OCI-LY7 (cell line): ENCODE measurements at regions not wholly inside any gene's neighbourhood (a gene's known extent, or its start where the extent isn't known, plus 50 kb on each side); places are given as distances from the start of the nearest gene placed in this dataset.
"Not testable (repeated sequence)": the region's sequence is repeated elsewhere in the genome, so short reads cannot be mapped to it uniquely, and the experiment has no call there.

Source experiments
- BruUV-seq: library from RNA; stranded (reverse); fragments of 400-500 nt; replicated peaks from 2 replicates; lab custom pipeline; 2021; lab: Mats Ljungman, UMichigan
- CTCF ChIA-PET: fragments of 300-600 bp; sonication (Branson Sonifier 250); formaldehyde crosslinking; loops from one replicate; lab custom pipeline; 2022; ENCODE audit warnings: antibody characterized with exemption; ENCODE audit not compliant: unreplicated experiment; lab: Charles Lee
- POLR2A ChIA-PET: fragments of 300-600 bp; sonication (Branson Sonifier 250); formaldehyde crosslinking; loops from one replicate; lab custom pipeline; 2022; ENCODE audit warnings: antibody characterized with exemption; lab: Charles Lee
- DNase-seq: peaks from one replicate; pipeline ENCODE4 v3.0.0-alpha.2; 2015; ENCODE audit warnings: low spot score
- H2AFZ ChIP-seq: fragments of 200-600 bp; sonication (generic), shearing (Covaris generic); 2 replicates; pipeline ENCODE4 v1.6.1; 2014; ENCODE audit warnings: mild to moderate bottlenecking, antibody characterized with exemption, low read length, moderate library complexity
- H3K27ac ChIP-seq: fragments of 200-600 bp; sonication (generic); 2 replicates; pipeline ENCODE4 v1.5.1; 2014; ENCODE audit warnings: mixed run types, low read depth, mild to moderate bottlenecking, moderate library complexity, low read length, inconsistent platforms; ENCODE audit not compliant: poor library complexity, severe bottlenecking
- H3K36me3 ChIP-seq: fragments of 200-600 bp; sonication (generic); 2 replicates; pipeline ENCODE4 v1.6.1; 2014; ENCODE audit warnings: mild to moderate bottlenecking, antibody characterized with exemption, low read length, moderate library complexity, mixed read lengths; ENCODE audit not compliant: insufficient read depth
- H3K4me1 ChIP-seq: fragments of 200-600 bp; sonication (generic); 2 replicates; pipeline ENCODE4 v1.5.1; 2014; ENCODE audit warnings: mild to moderate bottlenecking, low read length; ENCODE audit not compliant: insufficient read depth, poor library complexity, severe bottlenecking
- H3K4me2 ChIP-seq: fragments of 200-600 bp; sonication (generic); 2 replicates; pipeline ENCODE4 v1.6.1; 2014; ENCODE audit warnings: mild to moderate bottlenecking, low read length
- H3K4me3 ChIP-seq: fragments of 200-600 bp; sonication (generic); 2 replicates; pipeline ENCODE4 v1.5.1; 2014; ENCODE audit warnings: mild to moderate bottlenecking, low read depth, low read length; ENCODE audit not compliant: poor library complexity, severe bottlenecking
- H3K79me2 ChIP-seq: fragments of 200-600 bp; sonication (generic); 2 replicates; pipeline ENCODE4 v1.6.1; 2016; ENCODE audit warnings: low read depth, mild to moderate bottlenecking, low read length, moderate library complexity, mixed read lengths; ENCODE audit not compliant: insufficient read depth
- H3K9me2 ChIP-seq: fragments of 200-600 bp; sonication (generic); 2 replicates; pipeline ENCODE4 v1.6.1; 2016; ENCODE audit warnings: mild to moderate bottlenecking, low read length, mixed read lengths; ENCODE audit not compliant: insufficient read depth
- H3K9me3 ChIP-seq: fragments of 200-600 bp; sonication (generic); 2 replicates; pipeline ENCODE4 v1.6.1; 2014; ENCODE audit warnings: mild to moderate bottlenecking, mixed run types, low read length, mixed read lengths
- H4K20me1 ChIP-seq: fragments of 200-600 bp; sonication (generic); 2 replicates; pipeline ENCODE4 v1.6.1; 2014; ENCODE audit warnings: mild to moderate bottlenecking, antibody characterized with exemption, low read length, moderate library complexity, mixed read lengths; ENCODE audit not compliant: insufficient read depth
- EZH2phosphoT487 ChIP-seq: fragments of 200-600 bp; sonication (generic); IDR thresholded peaks from 2 replicates; pipeline ENCODE4 v1.6.1; 2018; ENCODE audit warnings: low read depth, borderline replicate concordance, mild to moderate bottlenecking, mixed run types, antibody characterized with exemption, low read length, moderate library complexity, mixed read lengths
- intact Hi-C: fragments of 100-400 bp; cut with micrococcal nuclease; formaldehyde crosslinking; loops from one replicate; pipeline ENCODE4 v1.10.0; 2022; ENCODE audit not compliant: unreplicated experiment
- TF ChIP-seq, protein P1 (sequence below): fragments of 200-600 bp; sonication (generic); conservative IDR thresholded peaks from 2 replicates; pipeline ENCODE4 v1.5.1; 2014; ENCODE audit warnings: mild to moderate bottlenecking, antibody characterized with exemption, low read length, moderate library complexity, mixed read lengths

DNA sequence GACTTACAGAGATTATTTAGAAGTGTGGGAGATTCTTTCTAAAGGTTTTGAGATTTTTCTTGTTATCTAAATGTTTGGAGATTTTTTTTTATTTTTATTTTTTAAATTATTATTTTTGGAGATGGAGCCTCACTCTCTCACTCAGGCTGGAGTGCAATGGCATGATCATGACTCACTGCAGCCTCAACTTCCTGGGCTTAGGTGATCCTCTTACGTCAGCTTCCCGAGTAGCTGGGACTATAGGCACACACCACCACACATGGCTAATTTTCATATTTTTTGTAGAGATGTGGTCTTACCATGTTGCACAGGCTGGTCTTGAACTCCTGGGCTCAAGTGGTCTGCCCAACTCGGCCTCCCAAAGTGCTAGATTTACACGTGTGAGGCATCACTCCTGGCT, 694.5 kb downstream of the TLE1 start:
- DNase-seq: no peak
- intact Hi-C loops: no loop called here
- no peaks in the 10 kb centered on the region for H4K20me1 ChIP-seq
- no TSS peak for BruUV-seq
- H3K79me2 ChIP-seq: no peaks in the 10 kb centered on the region
- no peaks in the 10 kb centered on the region for H3K4me1 ChIP-seq
- H3K9me2 ChIP-seq: no peaks in the 10 kb centered on the region
- no peak overlapping the region for H3K27ac ChIP-seq
- no peaks in the 10 kb centered on the region for H3K9me3 ChIP-seq
- no peak overlapping the region for H3K4me2 ChIP-seq
- ChIA-PET CTCF (no interaction called here), POLR2A (interaction anchor here (0.7 kb wide), 1 partner anchor 396 kb away, joined by 4 read pairs; no protein-coding TSS in a partner anchor)
- no peak overlapping the region for H3K4me3 ChIP-seq
- TF ChIP-seq EZH2phosphoT487: no peak
- TF ChIP-seq, protein P1, sequence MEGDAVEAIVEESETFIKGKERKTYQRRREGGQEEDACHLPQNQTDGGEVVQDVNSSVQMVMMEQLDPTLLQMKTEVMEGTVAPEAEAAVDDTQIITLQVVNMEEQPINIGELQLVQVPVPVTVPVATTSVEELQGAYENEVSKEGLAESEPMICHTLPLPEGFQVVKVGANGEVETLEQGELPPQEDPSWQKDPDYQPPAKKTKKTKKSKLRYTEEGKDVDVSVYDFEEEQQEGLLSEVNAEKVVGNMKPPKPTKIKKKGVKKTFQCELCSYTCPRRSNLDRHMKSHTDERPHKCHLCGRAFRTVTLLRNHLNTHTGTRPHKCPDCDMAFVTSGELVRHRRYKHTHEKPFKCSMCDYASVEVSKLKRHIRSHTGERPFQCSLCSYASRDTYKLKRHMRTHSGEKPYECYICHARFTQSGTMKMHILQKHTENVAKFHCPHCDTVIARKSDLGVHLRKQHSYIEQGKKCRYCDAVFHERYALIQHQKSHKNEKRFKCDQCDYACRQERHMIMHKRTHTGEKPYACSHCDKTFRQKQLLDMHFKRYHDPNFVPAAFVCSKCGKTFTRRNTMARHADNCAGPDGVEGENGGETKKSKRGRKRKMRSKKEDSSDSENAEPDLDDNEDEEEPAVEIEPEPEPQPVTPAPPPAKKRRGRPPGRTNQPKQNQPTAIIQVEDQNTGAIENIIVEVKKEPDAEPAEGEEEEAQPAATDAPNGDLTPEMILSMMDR: no peak
- H2AFZ ChIP-seq: no peak overlapping the region
- no peaks in the 10 kb centered on the region for H3K36me3 ChIP-seq

GRCh38 chr9:80985595-80985994, 703.8 kb downstream of the TLE1 start:
- H3K4me3 ChIP-seq, H3K27ac ChIP-seq, H4K20me1 ChIP-seq, intact Hi-C loops, H3K9me3 ChIP-seq, H3K36me3 ChIP-seq, H3K4me1 ChIP-seq, POLR2A ChIA-PET, BruUV-seq, H3K4me2 ChIP-seq, H3K9me2 ChIP-seq, H2AFZ ChIP-seq, H3K79me2 ChIP-seq, DNase-seq, CTCF ChIA-PET: not testable (repeated sequence)

DNA sequence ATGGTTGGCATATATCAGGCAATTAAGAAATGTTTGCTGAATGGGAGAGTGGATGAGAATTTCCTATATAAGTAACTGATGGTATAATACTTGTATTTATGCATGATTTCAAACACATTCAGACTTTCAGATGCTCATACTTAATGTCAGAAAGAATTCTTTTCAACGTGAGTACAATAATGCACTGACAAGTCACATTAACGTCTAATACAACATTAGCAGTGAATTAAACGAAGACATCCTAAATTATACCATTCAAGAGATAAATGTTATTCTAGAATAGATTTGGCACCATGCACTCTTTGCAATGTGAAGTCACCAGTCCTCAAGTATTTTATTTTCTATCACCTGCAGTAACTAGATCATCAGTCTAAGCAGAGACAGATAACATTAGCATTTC, 712.9 kb downstream of the TLE1 start:
- Histone ChIP-seq H3K4me1 (no peaks in the 10 kb centered on the region), H3K79me2 (no peaks in the 10 kb centered on the region), H3K4me3 (no peak overlapping the region), H3K9me3 (no peaks in the 10 kb centered on the region), H3K36me3 (no peaks in the 10 kb centered on the region), H3K27ac (no peak overlapping the region), H2AFZ (no peak overlapping the region), H3K9me2 (no peaks in the 10 kb centered on the region), H3K4me2 (no peak overlapping the region), H4K20me1 (no peaks in the 10 kb centered on the region)
- CTCF ChIA-PET: no interaction called here
- TF ChIP-seq, protein P1: no peak
- no TSS peak for BruUV-seq
- no peak for DNase-seq
- intact Hi-C loops: no loop called here
- POLR2A ChIA-PET: no interaction called here

DNA sequence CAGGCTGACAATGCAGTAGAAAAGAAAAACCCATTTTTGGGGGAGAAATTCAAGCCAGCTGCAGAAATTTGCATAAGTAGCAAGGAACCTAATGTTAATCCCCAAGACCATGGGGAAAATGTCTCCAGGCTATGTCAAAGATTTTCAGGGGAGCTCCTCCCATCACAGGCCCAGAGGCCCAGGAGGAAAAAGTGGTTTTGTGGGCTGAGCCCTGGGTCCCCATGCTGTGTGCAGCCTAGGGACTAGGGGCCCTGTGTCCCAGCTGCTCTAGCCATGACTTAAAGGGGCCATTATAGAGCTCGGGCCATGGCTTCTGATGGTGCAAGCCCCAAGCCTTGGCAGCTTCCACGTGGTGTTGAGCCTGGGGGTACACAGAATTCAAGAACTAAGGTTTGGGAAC, 719.0 kb downstream of the TLE1 start:
- DNase-seq, H3K9me2 ChIP-seq, H3K4me2 ChIP-seq, H3K36me3 ChIP-seq, H2AFZ ChIP-seq, CTCF ChIA-PET, H3K9me3 ChIP-seq, intact Hi-C loops, H3K4me1 ChIP-seq, BruUV-seq, H3K79me2 ChIP-seq, H3K27ac ChIP-seq, H4K20me1 ChIP-seq, H3K4me3 ChIP-seq, POLR2A ChIA-PET: not testable (repeated sequence)
